A673 (cell line): ENCODE measurements at regions not wholly inside any gene's neighbourhood (a gene's known extent, or its start where the extent isn't known, plus 50 kb on each side); places are given as distances from the start of the nearest gene placed in this dataset.

Source experiments
- CTCF ChIP-seq: fragments of 300-800, 200-600 bp; sonication (generic); conservative IDR thresholded peaks from 2 replicates; pipeline ENCODE4 v1.5.1; 2017; ENCODE audit warnings: low read depth, mild to moderate bottlenecking, antibody characterized with exemption, low read length, moderate library complexity, mixed read lengths
- EZH2 ChIP-seq: fragments of 200-600 bp; sonication (generic); IDR thresholded peaks from 2 replicates; pipeline ENCODE4 v1.6.1; 2017; ENCODE audit warnings: borderline replicate concordance, low read depth, mild to moderate bottlenecking, mixed read lengths, antibody characterized with exemption, low read length; ENCODE audit not compliant: poor library complexity, severe bottlenecking

- TF ChIP-seq CTCF = no peak
- no peak for TF ChIP-seq EZH2
Measured at GRCh38 chr4:55004831-55005230, 120.6 kb downstream of the KDR start.
